CD4-positive, alpha-beta T cell treated with Interleukin-21 for 1 hour (primary cell): ENCODE measurements at regions not wholly inside any gene's neighbourhood (a gene's known extent, or its start where the extent isn't known, plus 50 kb on each side); places are given as distances from the start of the nearest gene placed in this dataset.
"Not testable (repeated sequence)": the region's sequence is repeated elsewhere in the genome, so short reads cannot be mapped to it uniquely, and the experiment has no call there.

Source experiments
- DNase-seq: peaks from one replicate; pipeline ENCODE4 v3.0.0-alpha.2; 2020

DNA sequence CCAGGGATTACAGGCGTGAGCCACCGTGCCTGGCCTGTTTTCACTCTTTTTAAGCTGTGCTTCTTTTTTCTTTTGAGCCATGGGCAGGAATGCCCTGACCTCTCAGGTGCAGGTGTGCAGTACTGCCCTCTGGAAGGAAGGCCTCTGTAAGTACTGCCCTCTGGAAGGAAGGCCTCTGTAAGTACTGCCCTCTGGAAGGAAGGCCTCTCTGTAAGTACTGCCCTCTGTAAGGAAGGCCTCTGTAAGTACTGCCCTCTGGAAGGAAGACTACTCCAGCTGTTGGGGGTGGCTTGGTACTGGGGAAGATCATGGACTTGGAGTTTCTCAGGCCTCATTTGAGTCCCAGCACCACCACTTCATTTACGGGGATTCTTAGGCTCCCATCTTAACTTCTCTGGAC, 248.5 kb upstream of the ID2 start:
- no peak for DNase-seq

GRCh38 chr2:8435608-8436007, 246.2 kb upstream of the ID2 start:
- no peak for DNase-seq

GRCh38 chr2:8436585-8436984, 245.3 kb upstream of the ID2 start:
- no peak for DNase-seq

- DNase-seq = no peak
These were observed 244.5 kb upstream of the ID2 start for GRCh38 chr2:8437228-8437948.

GRCh38 chr2:8437949-8438400, 243.9 kb upstream of the ID2 start:
- DNase-seq = no peak

GRCh38 chr2:8438476-8438875, 243.4 kb upstream of the ID2 start:
- no peak for DNase-seq

DNA sequence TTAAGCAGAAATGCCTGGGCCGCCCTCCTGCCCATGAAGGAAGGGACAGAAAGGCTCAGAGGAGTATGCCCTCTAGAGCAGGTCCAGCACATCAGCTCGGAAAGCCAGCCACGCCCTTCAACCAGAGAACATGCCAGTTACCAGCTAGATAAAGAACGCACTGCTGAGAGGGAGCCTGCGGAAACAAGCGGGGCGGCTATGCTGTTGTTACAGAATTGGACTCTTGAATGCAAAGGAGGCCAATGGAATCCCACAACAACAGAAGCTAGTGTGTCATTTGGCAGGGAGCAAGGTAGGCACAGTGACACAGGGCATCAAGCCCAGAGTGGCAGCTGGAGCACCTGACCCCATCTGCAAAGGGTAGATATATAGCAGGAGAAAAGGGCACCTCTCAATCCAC, 242.9 kb upstream of the ID2 start:
- DNase-seq = no peak

DNA sequence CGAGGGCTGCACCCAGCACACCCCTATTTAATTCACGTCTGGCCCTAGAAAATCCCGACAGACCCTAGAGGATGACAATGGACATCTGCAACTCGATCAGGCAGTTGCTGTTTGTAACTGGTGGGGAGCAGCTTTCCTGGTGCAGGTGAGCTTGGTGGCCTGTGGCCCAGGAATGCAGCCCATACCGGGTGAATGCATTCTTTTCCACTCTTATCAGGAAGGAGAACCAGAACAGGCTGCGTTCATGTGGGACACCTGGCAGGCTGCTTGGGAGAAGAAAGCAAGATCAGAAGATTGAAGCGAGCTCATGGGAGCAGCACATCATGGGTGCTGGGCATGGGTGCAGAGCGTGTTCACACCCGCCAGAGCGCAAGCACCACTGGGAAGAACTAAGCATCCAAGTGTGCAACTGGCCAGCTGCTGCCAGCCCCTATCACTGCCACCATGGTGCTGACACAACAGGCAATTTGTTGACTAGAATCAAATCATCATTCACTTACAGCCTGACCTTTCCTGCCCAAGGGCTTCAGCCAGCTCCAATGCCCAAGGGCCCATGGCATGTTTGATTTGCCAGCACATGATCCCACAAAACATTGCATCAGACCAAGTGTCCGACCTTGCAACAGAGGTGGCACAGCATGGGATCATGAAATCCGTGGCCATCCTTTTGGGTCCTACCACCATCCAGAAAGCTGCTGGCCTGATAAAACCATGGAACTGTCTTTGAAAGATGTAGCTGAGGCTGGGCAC, 241.7 kb upstream of the ID2 start:
- DNase-seq = no peak

- no peak for DNase-seq
These were observed 240.5 kb upstream of the ID2 start for GRCh38 chr2:8441371-8441770.

- DNase-seq = no peak
These were observed 239.9 kb upstream of the ID2 start for GRCh38 chr2:8441986-8442385.

DNA sequence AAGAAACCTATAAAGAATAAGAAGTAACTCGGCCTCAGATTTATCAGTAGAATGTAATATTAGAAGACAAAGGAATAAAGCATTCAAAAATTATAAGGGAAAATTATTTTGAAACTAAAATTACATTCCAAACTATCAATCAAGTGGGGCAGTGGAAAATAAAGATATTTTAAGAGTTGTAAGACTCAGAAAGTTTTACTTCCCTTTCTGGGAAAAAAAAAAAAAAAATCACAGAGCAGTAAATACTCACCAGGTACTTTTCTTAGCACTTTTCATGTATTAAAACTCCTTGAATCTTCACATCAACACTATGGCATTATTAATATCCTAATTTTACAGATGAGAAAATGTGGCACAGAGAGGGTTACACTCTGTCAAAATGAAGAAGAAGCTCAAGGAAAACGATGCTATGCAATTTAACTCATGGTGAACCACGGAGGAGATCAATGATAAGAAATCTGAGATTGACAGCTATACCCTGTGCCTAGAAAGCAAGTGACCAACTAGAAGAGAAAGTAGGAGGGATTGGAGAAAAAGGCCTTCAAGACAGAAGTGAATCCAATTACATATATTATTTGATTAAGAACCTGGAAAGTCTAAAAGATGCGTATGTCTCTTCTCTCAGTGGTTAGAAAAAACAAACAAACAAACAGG, 238.9 kb upstream of the ID2 start:
- no peak for DNase-seq

DNA sequence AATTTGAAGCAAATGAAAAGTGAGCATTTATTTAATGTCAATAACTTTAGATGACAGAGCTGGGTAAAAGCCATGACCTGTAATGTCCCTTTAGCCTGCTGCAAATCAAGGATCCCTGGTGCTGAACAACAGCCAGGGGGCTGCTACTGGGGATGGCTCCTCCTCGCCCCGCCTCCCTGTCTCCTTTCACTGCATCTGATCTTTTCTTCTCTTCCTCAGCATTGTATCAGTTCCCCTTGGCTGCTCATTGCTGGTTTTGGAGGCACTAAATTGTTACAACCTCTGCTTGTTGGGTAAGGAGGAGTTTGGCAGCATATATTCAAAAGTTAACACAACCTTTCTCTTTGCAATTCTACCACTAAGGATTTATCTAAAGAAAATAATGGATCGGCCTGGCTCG, 236.3 kb upstream of the ID2 start:
- DNase-seq = no peak

DNA sequence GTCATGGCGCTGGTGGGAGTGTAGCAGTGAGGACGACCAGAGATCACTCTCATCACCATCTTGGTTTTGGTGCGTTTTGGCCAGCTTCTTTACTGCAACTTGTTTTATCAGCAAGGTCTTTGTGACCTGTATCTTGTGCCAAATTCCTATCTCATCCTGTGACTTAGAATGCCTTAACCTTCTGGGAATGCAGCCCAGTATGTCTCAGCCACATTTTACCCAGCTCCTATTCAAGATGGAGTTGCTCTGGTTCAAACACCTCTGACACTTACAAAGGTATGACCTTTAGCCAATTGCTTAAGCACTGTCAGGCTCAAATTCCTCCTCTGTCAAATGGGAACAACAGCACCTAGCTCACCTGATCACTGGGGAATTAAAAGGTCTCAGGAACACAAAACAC, 235.1 kb upstream of the ID2 start:
- not testable (repeated sequence) for DNase-seq

GRCh38 chr2:8447610-8448221, 234.1 kb upstream of the ID2 start:
- DNase-seq = no peak

- DNase-seq = no peak
These were observed 232.9 kb upstream of the ID2 start for GRCh38 chr2:8448824-8449556.

GRCh38 chr2:8451273-8451672, 230.6 kb upstream of the ID2 start:
- DNase-seq = no peak

GRCh38 chr2:8452296-8452695, 229.6 kb upstream of the ID2 start:
- no peak for DNase-seq

- DNase-seq = no peak
These were observed 228.6 kb upstream of the ID2 start for GRCh38 chr2:8452979-8453903.

DNA sequence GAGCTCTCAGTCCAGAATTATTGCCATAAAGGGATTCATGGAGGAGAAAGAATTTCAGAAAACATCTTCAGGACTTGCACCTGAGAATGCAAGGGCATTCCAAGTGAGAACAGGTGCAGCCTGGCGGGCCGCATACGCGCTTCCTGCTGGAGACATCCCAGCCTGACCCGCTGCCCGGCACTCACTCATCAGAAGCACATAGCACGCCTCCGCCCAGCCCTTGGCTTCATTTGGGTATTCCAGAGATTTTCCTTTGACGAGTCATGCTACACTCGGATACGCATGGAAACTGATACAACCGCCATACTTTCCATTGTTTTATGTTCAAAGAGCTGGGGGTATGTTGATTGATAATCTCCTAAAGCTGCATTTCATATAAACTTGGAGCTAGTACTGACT, 228.0 kb upstream of the ID2 start:
- DNase-seq = no peak

DNA sequence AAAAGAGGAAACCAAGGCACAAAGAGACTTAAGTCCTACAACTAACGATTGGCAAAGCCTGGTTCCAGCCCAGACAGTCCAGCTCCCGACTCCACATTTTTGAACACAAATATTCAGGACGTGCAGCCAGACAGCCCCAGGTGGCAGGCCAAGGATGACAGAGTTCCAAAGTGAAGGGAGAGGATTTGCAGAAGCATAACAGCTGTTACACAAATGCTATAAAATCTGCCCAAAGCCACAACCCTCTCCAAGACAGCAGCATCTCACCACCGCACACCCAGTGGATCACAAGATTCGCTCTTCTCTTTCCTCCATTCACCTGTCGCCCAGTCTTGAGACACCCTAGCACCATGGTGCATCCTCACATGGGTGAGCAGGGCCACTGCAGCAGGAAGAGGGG, 227.1 kb upstream of the ID2 start:
- no peak for DNase-seq

DNA sequence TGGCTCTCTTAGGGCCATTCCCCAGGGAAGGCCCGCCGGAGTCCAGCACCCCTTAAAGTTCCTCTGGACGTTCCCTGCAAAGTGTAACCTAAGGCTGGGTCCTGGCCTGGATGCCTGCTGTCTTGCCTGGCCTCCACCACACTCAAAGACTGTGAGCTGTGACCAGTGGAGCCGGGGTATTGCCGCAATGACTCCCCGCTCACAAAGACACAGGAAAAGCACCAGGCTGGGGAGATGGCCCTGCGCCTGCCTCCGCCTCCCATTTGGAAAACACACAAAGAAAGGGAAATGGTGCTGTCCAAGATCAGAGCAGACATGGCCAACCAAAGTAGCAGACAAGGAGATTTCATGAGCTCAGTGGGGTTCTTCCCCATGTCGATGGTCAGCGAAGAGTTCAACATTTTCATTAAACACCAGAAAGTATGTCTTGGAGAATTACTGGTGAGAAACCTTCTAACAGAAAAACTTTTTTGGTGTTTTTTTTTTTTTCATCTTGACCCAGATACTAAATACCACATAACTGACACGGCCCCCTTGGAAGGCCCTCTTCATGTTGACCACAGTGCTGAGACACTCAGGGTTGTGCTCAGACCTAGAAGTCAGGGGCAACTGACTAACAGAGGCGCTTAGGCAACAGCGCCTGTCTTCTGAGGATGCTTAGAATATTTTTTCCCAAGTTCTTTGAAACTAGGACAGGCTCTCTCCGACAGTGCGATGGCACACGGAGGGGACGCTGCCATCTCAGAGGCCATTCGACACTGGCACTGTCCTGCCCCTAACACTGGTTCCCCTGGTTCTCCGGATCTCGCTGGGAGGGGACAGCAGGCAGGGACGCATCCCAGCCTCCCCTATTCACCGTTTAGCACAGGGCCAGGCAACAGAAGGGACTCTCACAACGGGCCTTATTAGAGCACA, 226.4 kb upstream of the ID2 start:
- peak; percentile 23 for DNase-seq
